NOMO-1 (cell line): ENCODE measurements at regions not wholly inside any gene's neighbourhood (a gene's known extent, or its start where the extent isn't known, plus 50 kb on each side); places are given as distances from the start of the nearest gene placed in this dataset.
A peak's percentile ranks its signal among the peaks of the same experiment; 100 is the strongest.

Source experiments
- DNase-seq, 2 experiments: peaks; one replicate each; lab custom pipeline; 2025; ENCODE audit not compliant: unreplicated experiment in 2 of 2; lab: John Stamatoyannopoulos, UW

- DNase-seq = no peak
Observed at GRCh38 chr1:36689992-36690391, 207.3 kb upstream of the CSF3R start.

- DNase-seq = no peak
Observed at GRCh38 chr1:36687312-36687711, 204.6 kb upstream of the CSF3R start.

GRCh38 chr1:36675931-36676562, 193.3 kb upstream of the CSF3R start:
- DNase-seq = no peak

- no peak for DNase-seq
Observed at GRCh38 chr1:36675106-36675505, 192.4 kb upstream of the CSF3R start.

- no peak for DNase-seq
Observed at GRCh38 chr1:36673202-36673601, 190.5 kb upstream of the CSF3R start.

- DNase-seq = no peak
Observed at GRCh38 chr1:36669262-36669661, 186.5 kb upstream of the CSF3R start.

GRCh38 chr1:36667836-36668235, 185.1 kb upstream of the CSF3R start:
- DNase-seq = no peak

- DNase-seq = no peak
Observed at GRCh38 chr1:36667256-36667655, 184.5 kb upstream of the CSF3R start.

GRCh38 chr1:36665478-36666080, 182.9 kb upstream of the CSF3R start:
- peak in 1 of 2 experiments; percentile 34 for DNase-seq

- DNase-seq = no peak
Observed at GRCh38 chr1:36664571-36665287, 182.0 kb upstream of the CSF3R start.

- DNase-seq = peak in 1 of 2 experiments; percentile 55
Observed at GRCh38 chr1:36663772-36664430, 181.2 kb upstream of the CSF3R start.

GRCh38 chr1:36658838-36659237, 176.1 kb upstream of the CSF3R start:
- DNase-seq = no peak

- DNase-seq = no peak
Observed at GRCh38 chr1:36657826-36658225, 175.1 kb upstream of the CSF3R start.

GRCh38 chr1:36656838-36657237, 174.1 kb upstream of the CSF3R start:
- no peak for DNase-seq

- DNase-seq = no peak
Observed at GRCh38 chr1:36656271-36656670, 173.6 kb upstream of the CSF3R start.

GRCh38 chr1:36654586-36654985, 171.9 kb upstream of the CSF3R start:
- DNase-seq = no peak

GRCh38 chr1:36653850-36654249, 171.1 kb upstream of the CSF3R start:
- DNase-seq = no peak

- no peak for DNase-seq
Observed at GRCh38 chr1:36652586-36652985, 169.9 kb upstream of the CSF3R start.

- DNase-seq = no peak
Observed at GRCh38 chr1:36652011-36652410, 169.3 kb upstream of the CSF3R start.

GRCh38 chr1:36651176-36651910, 168.6 kb upstream of the CSF3R start:
- no peak for DNase-seq
